Dendritic cell treated with granulocyte-macrophage colony-stimulating factor and Interleukin-4, amounts not matched to agents 40 ng/mL and 50 ng/mL, for 4 days (primary cell): ENCODE measurements at regions not wholly inside any gene's neighbourhood (a gene's known extent, or its start where the extent isn't known, plus 50 kb on each side); places are given as distances from the start of the nearest gene placed in this dataset.
"Not testable (repeated sequence)": the region's sequence is repeated elsewhere in the genome, so short reads cannot be mapped to it uniquely, and the experiment has no call there.

Experiments used
- H3K27ac Mint-ChIP-seq: one replicate; pipeline ENCODE4 v1.8.0; 2022; ENCODE audit warnings: mild to moderate bottlenecking, mixed read lengths
- H3K27me3 Mint-ChIP-seq: one replicate; pipeline ENCODE4 v1.8.0; 2022; ENCODE audit warnings: mild to moderate bottlenecking, mixed read lengths
- H3K36me3 Mint-ChIP-seq: one replicate; pipeline ENCODE4 v1.8.0; 2022; ENCODE audit warnings: low read depth, mixed read lengths
- H3K4me1 Mint-ChIP-seq: one replicate; pipeline ENCODE4 v1.8.0; 2022; ENCODE audit warnings: low read depth, mixed read lengths
- H3K4me3 Mint-ChIP-seq: one replicate; pipeline ENCODE4 v1.8.0; 2022; ENCODE audit warnings: mild to moderate bottlenecking, moderate library complexity, mixed read lengths
- H3K9me3 Mint-ChIP-seq: one replicate; pipeline ENCODE4 v1.8.0; 2022; ENCODE audit warnings: mixed read lengths
- intact Hi-C: fragments of 100-400 bp; cut with micrococcal nuclease; formaldehyde crosslinking; loops from one replicate; pipeline ENCODE4 v1.15.0; 2022

DNA sequence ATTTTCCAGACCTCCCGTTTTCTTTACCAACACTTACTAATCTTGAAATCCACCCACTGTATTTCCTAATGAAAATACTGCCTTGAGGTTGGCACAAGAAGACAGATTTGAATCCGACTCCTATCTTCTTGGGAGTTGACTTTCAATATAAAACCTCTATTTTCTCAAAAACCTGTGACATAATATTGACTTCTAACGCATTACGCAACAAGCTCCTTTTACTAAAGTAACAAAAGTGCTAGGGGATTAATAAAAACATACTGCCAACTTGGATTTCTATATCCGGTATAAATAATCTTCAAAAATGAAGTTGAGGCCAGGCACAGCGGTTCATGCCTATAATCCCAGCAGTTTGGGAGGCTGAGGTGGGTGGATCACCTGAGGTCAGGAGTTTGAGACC, 382.0 kb downstream of the PREX1 start:
- Mint-ChIP-seq H3K4me1 (no peaks in the 10 kb centered on the region), H3K27ac (no peak overlapping the region), H3K27me3 (peaks cover 4% of the 10 kb centered on the region), H3K4me3 (no peak overlapping the region), H3K9me3 (peaks cover 17% of the 10 kb centered on the region), H3K36me3 (no peaks in the 10 kb centered on the region)
- intact Hi-C loops = no loop called here

DNA sequence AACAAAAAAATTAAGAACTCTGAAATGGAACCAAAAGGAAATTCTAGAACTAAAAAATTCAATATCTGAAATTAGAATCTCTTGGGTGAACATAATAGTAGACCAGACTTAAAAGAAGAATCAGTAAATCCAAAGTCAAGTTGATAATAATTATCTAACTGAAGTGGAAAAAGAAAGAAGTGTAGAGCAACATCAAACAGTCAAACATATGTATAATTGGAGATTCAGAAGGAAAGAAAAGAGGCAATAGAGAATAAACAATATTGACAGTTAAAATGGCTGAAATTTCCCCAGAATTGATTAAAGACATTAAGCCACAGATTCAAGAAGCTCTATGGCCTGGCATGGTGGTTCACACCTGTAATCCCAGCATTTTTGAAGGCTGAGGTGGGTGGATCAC, 383.6 kb downstream of the PREX1 start:
- H3K4me3 Mint-ChIP-seq = no peak overlapping the region
- peaks cover 17% of the 10 kb centered on the region for H3K9me3 Mint-ChIP-seq
- intact Hi-C loops = no loop called here
- peaks cover 8% of the 10 kb centered on the region for H3K27me3 Mint-ChIP-seq
- H3K4me1 Mint-ChIP-seq = no peaks in the 10 kb centered on the region
- no peak overlapping the region for H3K27ac Mint-ChIP-seq
- no peaks in the 10 kb centered on the region for H3K36me3 Mint-ChIP-seq

DNA sequence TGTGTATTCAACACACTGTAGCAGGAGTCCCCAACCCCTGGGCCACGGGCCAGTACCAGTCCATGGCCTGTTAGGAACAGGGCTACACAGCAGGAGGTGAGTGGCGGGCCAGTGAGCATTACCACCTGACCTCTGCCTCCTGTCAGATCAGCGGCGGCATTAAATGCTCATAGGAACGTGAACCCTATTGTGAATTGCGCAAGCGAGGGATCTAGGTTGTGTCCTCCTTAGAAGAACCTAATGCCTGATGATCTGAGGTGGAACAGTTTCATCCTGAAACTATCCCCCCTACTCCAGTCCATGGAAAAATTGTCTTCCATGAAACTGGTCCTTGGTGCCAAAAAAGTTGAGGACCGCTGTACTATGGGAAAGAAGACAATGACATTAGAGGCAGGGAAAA, 386.9 kb downstream of the PREX1 start:
- intact Hi-C loops = no loop called here
- Mint-ChIP-seq H3K27me3 (peaks cover 9% of the 10 kb centered on the region), H3K4me3 (no peak overlapping the region), H3K4me1 (no peaks in the 10 kb centered on the region), H3K27ac (no peak overlapping the region), H3K36me3 (no peaks in the 10 kb centered on the region), H3K9me3 (peaks cover 17% of the 10 kb centered on the region)

- H3K4me1 Mint-ChIP-seq, intact Hi-C loops, H3K4me3 Mint-ChIP-seq, H3K27me3 Mint-ChIP-seq, H3K27ac Mint-ChIP-seq, H3K36me3 Mint-ChIP-seq: not testable (repeated sequence)
- peaks cover 17% of the 10 kb centered on the region for H3K9me3 Mint-ChIP-seq
These were observed 387.5 kb downstream of the PREX1 start for GRCh38 chr20:48440261-48440660.

GRCh38 chr20:48437146-48437545, 390.7 kb downstream of the PREX1 start:
- H3K4me1 Mint-ChIP-seq = no peaks in the 10 kb centered on the region
- H3K9me3 Mint-ChIP-seq = peaks cover 2% of the 10 kb centered on the region
- no peaks in the 10 kb centered on the region for H3K36me3 Mint-ChIP-seq
- no peak overlapping the region for H3K27ac Mint-ChIP-seq
- intact Hi-C loops = no loop called here
- H3K4me3 Mint-ChIP-seq = no peak overlapping the region
- peaks cover 8% of the 10 kb centered on the region for H3K27me3 Mint-ChIP-seq

DNA sequence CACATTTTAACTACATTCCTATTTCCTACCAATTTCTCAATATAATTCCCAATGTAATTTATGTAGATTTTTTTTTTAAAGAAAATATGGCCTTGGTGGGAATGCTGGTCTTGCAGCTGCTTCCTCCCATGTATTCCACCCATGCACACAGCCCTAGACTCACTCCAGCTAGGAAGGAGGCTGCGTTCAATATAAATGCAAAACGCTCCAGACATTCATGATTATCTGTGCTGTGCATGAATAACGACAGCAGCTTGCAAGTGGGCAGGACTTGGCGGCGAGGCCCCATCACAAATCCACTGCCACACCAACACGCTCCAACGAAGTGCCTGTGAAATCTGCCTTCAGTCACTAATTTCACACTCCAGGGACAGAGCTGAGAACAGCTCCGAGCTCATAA, 391.2 kb downstream of the PREX1 start:
- H3K27me3 Mint-ChIP-seq, H3K27ac Mint-ChIP-seq, H3K4me1 Mint-ChIP-seq, intact Hi-C loops, H3K9me3 Mint-ChIP-seq, H3K36me3 Mint-ChIP-seq, H3K4me3 Mint-ChIP-seq: not testable (repeated sequence)

GRCh38 chr20:48433178-48433577, 394.6 kb downstream of the PREX1 start:
- Mint-ChIP-seq H3K9me3 (peaks cover 20% of the 10 kb centered on the region), H3K4me3 (no peak overlapping the region), H3K36me3 (no peaks in the 10 kb centered on the region), H3K4me1 (no peaks in the 10 kb centered on the region), H3K27me3 (peaks cover 3% of the 10 kb centered on the region), H3K27ac (no peak overlapping the region)
- intact Hi-C loops = no loop called here

GRCh38 chr20:48432494-48432832, 395.3 kb downstream of the PREX1 start:
- no peaks in the 10 kb centered on the region for H3K36me3 Mint-ChIP-seq
- no peak overlapping the region for H3K27ac Mint-ChIP-seq
- no peaks in the 10 kb centered on the region for H3K4me1 Mint-ChIP-seq
- no peak overlapping the region for H3K4me3 Mint-ChIP-seq
- intact Hi-C loops = no loop called here
- H3K27me3 Mint-ChIP-seq = peaks cover 1% of the 10 kb centered on the region
- peaks cover 20% of the 10 kb centered on the region for H3K9me3 Mint-ChIP-seq

DNA sequence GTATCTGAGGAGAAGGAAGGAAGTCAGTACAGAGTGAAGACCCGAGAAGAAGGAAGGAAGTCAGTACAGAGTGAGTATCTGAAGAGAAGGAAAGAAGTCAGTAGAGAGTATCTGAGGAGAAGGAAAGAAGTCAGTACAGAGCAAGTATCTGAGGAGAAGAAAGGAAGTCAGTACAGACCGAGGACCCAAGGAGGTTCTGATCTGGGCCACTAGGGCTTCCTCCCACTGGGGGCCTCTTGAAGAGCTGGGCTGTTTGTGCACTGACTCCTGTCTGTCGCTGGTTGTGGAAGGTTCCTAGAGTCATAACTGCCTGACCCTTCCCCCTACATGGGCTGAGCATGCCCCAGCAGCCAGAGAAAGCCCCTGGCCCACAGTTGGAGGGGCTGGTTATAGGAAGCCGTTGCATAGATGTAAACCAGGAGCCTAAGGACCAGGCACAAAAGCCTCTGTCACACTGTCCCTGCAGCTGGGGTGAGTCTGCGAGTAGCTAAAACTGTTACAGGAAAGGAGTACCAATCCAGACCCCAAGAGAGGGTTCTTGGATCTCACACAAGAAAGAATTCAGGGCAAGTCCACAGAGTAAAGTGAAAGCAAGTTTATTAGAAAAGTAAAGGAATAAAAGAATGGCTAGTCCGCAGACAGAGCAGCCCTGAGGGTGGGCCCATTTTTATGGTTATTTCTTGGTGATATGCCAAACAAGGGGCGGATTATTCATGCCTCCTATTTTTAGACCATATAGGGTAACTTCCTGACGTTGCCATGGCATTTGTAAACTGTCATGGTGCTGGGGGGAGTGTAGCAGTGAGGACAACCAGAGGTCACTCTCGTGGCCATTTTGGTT, 395.9 kb downstream of the PREX1 start:
- Mint-ChIP-seq H3K36me3 (no peaks in the 10 kb centered on the region), H3K4me1 (no peaks in the 10 kb centered on the region), H3K4me3 (no peak overlapping the region), H3K9me3 (peaks cover 20% of the 10 kb centered on the region), H3K27me3 (peaks cover 1% of the 10 kb centered on the region), H3K27ac (no peak overlapping the region)
- intact Hi-C loops = no loop called here

GRCh38 chr20:48426630-48427029, 401.2 kb downstream of the PREX1 start:
- intact Hi-C loops = no loop called here
- Mint-ChIP-seq H3K27ac (no peak overlapping the region), H3K27me3 (peaks cover 3% of the 10 kb centered on the region), H3K36me3 (no peaks in the 10 kb centered on the region), H3K9me3 (peaks cover 12% of the 10 kb centered on the region), H3K4me1 (no peaks in the 10 kb centered on the region), H3K4me3 (no peak overlapping the region)

DNA sequence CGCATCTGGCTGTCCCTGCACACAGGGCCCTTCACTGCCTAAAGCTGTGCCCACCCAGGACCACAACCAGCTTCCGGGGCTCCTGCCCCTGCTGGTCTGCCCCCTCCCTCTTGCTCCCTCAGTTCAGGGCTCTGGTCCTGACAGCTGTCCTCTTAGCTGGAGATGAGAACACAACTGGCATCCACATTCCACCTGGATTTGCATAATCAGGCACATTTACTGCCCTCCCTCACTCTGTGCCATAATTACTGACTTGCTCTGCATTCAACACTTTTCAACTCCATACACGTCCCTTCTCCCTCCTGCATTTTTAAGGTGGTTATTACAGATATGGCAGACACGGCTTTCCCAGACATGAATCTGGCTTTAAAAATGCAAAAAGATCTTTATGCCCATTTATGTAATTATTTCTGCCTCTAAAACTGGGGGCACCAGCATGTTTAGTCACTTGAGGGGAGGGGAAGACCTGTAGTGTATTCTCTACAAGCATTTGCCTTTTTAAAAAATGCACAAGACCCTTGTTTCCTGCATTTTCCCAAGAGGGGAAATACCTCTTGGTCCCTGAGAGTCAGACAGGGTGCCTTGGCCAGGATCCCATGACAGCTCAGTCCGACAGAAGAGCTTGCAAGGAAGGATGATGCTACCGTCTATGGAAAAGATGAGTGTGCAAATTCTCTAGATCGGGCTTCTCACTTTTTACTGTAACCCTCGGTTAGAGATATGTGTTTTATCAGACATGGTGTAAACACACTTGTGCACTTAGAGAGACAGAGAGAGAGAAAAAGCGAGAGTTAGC, 401.8 kb downstream of the PREX1 start:
- no peaks in the 10 kb centered on the region for H3K36me3 Mint-ChIP-seq
- intact Hi-C loops = no loop called here
- H3K27me3 Mint-ChIP-seq = peaks cover 3% of the 10 kb centered on the region
- no peak overlapping the region for H3K4me3 Mint-ChIP-seq
- H3K9me3 Mint-ChIP-seq = peaks cover 6% of the 10 kb centered on the region
- no peak overlapping the region for H3K27ac Mint-ChIP-seq
- no peaks in the 10 kb centered on the region for H3K4me1 Mint-ChIP-seq

DNA sequence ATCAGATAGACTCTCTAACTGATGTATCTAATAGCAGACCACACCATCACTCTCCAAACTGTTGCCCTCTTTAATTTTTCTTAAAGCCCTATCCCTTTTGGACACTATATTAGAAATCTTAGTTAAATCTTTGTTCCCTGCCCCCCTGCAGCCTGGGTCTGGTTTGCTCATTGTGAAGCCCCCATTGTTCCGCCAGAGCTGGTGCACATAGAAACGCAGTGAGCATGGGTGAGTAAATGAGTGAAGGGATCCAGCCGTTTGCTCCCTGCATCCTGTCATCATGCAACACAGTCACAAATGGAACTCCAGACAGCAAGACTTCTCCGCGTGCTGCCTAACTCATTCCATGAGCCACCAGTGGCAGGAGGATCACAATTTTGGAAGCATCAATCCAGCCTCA, 402.5 kb downstream of the PREX1 start:
- H3K27ac Mint-ChIP-seq = no peak overlapping the region
- no peaks in the 10 kb centered on the region for H3K9me3 Mint-ChIP-seq
- intact Hi-C loops = no loop called here
- H3K4me1 Mint-ChIP-seq = no peaks in the 10 kb centered on the region
- H3K36me3 Mint-ChIP-seq = no peaks in the 10 kb centered on the region
- no peak overlapping the region for H3K4me3 Mint-ChIP-seq
- peaks cover 3% of the 10 kb centered on the region for H3K27me3 Mint-ChIP-seq

DNA sequence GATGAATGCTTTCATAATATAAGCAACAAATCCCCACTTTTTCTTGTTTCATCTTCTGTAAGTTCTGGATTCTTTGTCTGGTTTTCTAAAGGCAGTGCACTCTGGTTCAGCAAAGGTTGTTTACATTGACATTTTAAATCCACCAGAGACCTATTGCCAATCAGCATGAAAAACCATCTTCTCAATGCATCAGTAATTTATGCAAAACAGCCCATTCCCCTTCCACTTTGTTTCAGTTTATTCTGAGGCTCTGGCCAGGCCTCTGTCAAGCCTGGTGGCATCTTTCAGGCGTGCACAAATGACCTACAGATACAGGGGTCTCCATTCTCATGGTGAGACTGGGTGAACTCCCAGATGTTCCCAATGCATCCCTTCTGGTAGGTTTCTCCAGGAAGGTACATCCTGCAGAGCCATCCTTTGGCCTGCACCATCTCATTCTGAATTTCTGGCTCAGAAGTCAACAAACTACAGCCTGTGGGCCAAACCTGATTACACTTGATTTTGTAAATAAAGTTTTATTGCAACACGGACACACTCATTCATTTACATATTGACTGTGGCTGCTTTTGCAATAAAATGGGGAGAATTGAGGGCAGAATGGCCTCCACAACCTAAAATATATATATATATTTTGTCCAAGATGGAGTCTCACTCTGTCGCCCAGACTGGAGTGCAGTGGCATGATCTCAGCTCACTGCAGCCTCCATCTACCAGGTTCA, 405.4 kb downstream of the PREX1 start:
- Mint-ChIP-seq H3K9me3 (no peaks in the 10 kb centered on the region), H3K4me3 (no peak overlapping the region), H3K36me3 (no peaks in the 10 kb centered on the region), H3K27me3 (peaks cover 2% of the 10 kb centered on the region), H3K27ac (no peak overlapping the region), H3K4me1 (no peaks in the 10 kb centered on the region)
- intact Hi-C loops = no loop called here

- intact Hi-C loops = no loop called here
- no peak overlapping the region for H3K4me3 Mint-ChIP-seq
These were observed 406.3 kb downstream of the PREX1 start for GRCh38 chr20:48421547-48421946.

More at GRCh38 chr20:48421547-48421946, 406.3 kb downstream of the PREX1 start:
- Mint-ChIP-seq H3K27ac (no peak overlapping the region), H3K9me3 (no peaks in the 10 kb centered on the region), H3K36me3 (no peaks in the 10 kb centered on the region), H3K27me3 (peaks cover 5% of the 10 kb centered on the region), H3K4me1 (no peaks in the 10 kb centered on the region)
